Activated B cell treated with CpG ODN at 0.5 μM for 24 hours (primary cell): ENCODE measurements at regions not wholly inside any gene's neighbourhood (a gene's known extent, or its start where the extent isn't known, plus 50 kb on each side); places are given as distances from the start of the nearest gene placed in this dataset.

Source experiments
- ATAC-seq: fragments of 200-7000 bp; cut with Tn5 transposase; one replicate; pipeline ENCODE4 v1.10.0; 2021; ENCODE audit warnings: low read depth, mild to moderate bottlenecking, moderate library complexity
- CTCF ChIA-PET: fragments of 350-600 bp; sonication (Branson Sonifier 250); formaldehyde crosslinking; loops from one replicate; lab custom pipeline; 2021; ENCODE audit warnings: antibody characterized with exemption; lab: Charles Lee
- POLR2A ChIA-PET: fragments of 350-600 bp; sonication (Branson Sonifier 250); formaldehyde crosslinking; loops from one replicate; lab custom pipeline; 2021; ENCODE audit warnings: antibody characterized with exemption; lab: Charles Lee
- DNase-seq: peaks from one replicate; pipeline ENCODE4 v3.0.0; 2022
- H3K27ac Mint-ChIP-seq: one replicate; pipeline ENCODE4 v1.8.0; 2020; ENCODE audit warnings: mixed read lengths
- H3K27me3 Mint-ChIP-seq: one replicate; pipeline ENCODE4 v1.8.0; 2021; ENCODE audit warnings: mixed read lengths
- H3K36me3 Mint-ChIP-seq: one replicate; pipeline ENCODE4 v1.8.0; 2021; ENCODE audit warnings: low read depth, mixed read lengths
- H3K4me1 Mint-ChIP-seq: one replicate; pipeline ENCODE4 v1.8.0; 2021; ENCODE audit warnings: mixed read lengths
- H3K4me3 Mint-ChIP-seq: one replicate; pipeline ENCODE4 v1.8.0; 2020; ENCODE audit warnings: mild to moderate bottlenecking, mixed read lengths
- H3K9me3 Mint-ChIP-seq: one replicate; pipeline ENCODE4 v1.8.0; 2020; ENCODE audit warnings: mixed read lengths
- CTCF ChIP-seq: fragments of 200-600 bp; IDR thresholded peaks from one replicate; pipeline ENCODE4 v1.8.0; 2022; ENCODE audit warnings: antibody characterized with exemption, mild to moderate bottlenecking
- intact Hi-C: fragments of 100-400 bp; cut with micrococcal nuclease; formaldehyde crosslinking; loops from one replicate; pipeline ENCODE4 v1.15.1; 2024

DNA sequence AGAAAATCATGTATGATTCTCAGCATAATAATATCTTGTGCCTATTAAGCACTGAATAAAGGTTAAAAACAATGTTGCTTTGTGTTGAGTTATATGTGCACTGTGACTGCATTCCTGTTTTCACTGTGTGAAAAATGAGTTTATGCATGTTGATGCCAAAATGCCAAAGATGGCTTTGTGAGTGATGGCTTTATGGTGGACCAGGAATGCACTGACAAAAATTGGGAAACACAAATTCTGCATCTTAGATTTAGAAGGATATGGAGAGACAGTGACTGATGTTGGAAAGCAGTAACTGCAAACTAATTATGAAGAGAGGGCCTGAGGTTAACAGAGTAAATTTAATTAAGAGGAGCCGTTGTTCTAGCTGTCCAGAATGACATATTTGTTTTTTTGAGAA is 440.4 kb downstream of the KIF20B start:
- H3K27ac Mint-ChIP-seq, result no peak overlapping the region
- no peak overlapping the region for H3K4me3 Mint-ChIP-seq
- no peak for TF ChIP-seq CTCF
- ChIA-PET CTCF (no interaction called here), POLR2A (no interaction called here)
- no peaks in the 10 kb centered on the region for H3K4me1 Mint-ChIP-seq
- no peak for DNase-seq
- intact Hi-C loops, result no loop called here
- H3K9me3 Mint-ChIP-seq, result peaks cover 15% of the 10 kb centered on the region
- no peak for ATAC-seq
- peaks cover 8% of the 10 kb centered on the region for H3K36me3 Mint-ChIP-seq
- H3K27me3 Mint-ChIP-seq, result peaks cover 2% of the 10 kb centered on the region

DNA sequence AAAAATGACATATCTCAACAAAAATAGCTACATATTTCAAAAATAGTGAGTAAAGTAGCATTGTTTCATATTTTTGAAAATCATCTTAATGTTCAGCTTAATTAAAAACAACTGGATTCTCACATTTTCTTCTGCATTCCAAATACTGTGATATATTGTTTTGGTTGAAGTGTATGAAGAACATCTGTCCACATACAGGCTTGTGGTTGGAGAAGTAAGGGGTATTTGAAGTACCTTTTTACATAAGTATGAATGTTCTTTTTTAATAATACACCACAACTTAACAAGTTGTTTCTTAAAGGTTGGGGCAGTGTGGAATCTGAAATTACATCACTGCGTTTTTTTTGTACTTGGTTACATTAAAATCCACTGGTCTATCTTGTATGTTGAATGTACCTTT is 442.5 kb downstream of the KIF20B start:
- H3K9me3 Mint-ChIP-seq, result peaks cover 7% of the 10 kb centered on the region
- ChIA-PET CTCF (no interaction called here), POLR2A (no interaction called here)
- TF ChIP-seq CTCF, result no peak
- H3K36me3 Mint-ChIP-seq, result peaks cover 2% of the 10 kb centered on the region
- H3K4me3 Mint-ChIP-seq, result no peak overlapping the region
- H3K27ac Mint-ChIP-seq, result no peak overlapping the region
- intact Hi-C loops, result no loop called here
- H3K4me1 Mint-ChIP-seq, result no peaks in the 10 kb centered on the region
- peaks cover 2% of the 10 kb centered on the region for H3K27me3 Mint-ChIP-seq
- ATAC-seq (no peak), DNase-seq (no peak)

DNA sequence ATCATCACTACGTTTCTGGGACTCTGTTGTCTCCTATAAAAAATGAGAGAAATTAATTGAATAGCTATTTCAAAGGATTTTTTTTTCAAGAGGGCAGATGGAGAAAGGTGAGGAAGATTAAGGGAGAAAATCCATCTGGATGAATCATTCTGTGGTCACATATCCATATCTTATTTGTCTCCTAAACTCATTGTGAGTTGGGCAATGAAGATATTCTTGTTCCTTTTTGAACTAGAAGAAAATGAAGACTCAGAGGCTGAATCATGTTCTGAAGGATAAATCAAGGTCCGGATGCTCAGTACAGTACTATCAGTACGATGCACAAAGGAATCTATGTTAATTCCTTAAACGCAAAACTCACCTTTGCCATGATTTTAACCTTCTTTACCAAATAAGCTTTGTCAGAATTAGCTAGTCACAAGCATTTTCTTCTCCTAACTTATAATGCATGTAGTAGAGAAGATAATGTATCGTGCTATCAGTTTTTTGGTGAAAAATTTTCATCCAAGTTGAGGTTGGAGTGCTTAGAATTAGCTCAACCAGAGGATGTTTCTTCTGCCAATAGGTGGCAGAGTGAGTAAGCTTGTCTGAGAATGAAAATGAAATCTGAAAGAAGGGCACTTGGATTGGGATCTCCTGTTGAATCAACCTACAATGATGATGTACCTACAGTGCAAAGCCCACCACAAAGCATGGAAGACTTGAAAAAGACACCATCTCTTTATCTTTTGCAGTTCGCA is 446.9 kb downstream of the KIF20B start:
- Mint-ChIP-seq H3K27ac (no peak overlapping the region), H3K27me3 (no peaks in the 10 kb centered on the region), H3K4me1 (no peaks in the 10 kb centered on the region), H3K36me3 (no peaks in the 10 kb centered on the region), H3K4me3 (no peak overlapping the region), H3K9me3 (no peaks in the 10 kb centered on the region)
- ChIA-PET POLR2A (no interaction called here), CTCF (interaction anchor here (0.7 to 1.0 kb wide), 2 partner anchors 189 to 504 kb away, joined by 3 read pairs; no protein-coding TSS in a partner anchor)
- ATAC-seq (no peak), DNase-seq (no peak)
- no peak for TF ChIP-seq CTCF
- intact Hi-C loops, result loop anchor here (5.0 kb wide), 1 partner anchor 444 kb away; no protein-coding TSS in a partner anchor

DNA sequence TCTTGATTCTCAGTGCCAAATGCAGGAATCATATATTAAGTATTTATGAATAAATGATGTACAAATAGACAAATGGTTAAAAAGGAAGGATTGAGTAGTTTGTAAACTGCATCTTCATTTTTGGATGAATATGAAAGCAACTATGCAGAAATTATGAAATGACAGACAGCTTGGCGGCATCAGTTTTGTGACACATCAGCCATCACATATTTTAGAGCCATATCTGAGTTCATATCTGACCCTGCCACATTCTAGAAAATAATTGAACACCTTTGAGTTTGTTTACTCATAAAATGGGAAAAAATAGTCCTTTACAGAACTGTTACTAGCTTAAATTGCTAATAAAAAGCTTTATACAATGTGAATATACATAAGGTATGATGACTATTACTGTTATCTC is 448.2 kb downstream of the KIF20B start:
- no peaks in the 10 kb centered on the region for H3K9me3 Mint-ChIP-seq
- H3K27ac Mint-ChIP-seq, result no peak overlapping the region
- no peak overlapping the region for H3K4me3 Mint-ChIP-seq
- DNase-seq (no peak), ATAC-seq (no peak)
- no peak for TF ChIP-seq CTCF
- H3K36me3 Mint-ChIP-seq, result no peaks in the 10 kb centered on the region
- CTCF ChIA-PET, result no interaction called here
- no peaks in the 10 kb centered on the region for H3K4me1 Mint-ChIP-seq
- intact Hi-C loops, result loop anchor here (5.0 kb wide), 1 partner anchor 443 kb away; no protein-coding TSS in a partner anchor
- POLR2A ChIA-PET, result no interaction called here
- H3K27me3 Mint-ChIP-seq, result no peaks in the 10 kb centered on the region

DNA sequence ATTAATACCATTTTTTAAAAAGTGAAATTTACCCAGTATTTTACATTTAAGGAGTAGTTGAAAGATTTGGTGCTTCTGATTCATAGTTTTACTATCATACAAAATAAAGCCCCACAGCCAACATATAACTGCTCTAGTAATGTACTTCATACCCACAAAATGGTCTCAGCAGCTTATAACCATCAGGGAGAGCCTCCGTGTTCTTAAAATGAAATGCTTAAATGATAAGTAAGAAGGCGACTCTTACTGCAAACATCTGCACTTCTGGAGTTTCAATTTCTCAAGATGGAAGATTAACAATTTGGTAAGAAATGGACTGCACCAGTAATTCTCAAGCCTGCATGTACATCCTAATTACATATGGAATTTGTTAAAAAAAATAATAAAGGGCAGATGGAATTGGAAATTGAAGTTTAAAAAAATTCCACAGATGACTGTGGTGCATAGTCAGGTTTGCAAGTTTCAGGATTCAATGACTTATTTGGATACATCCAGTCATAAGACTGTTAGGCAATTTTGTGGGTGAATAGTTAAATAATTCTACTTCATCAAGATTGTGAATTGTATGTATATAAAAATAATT is 461.0 kb downstream of the KIF20B start:
- ChIA-PET CTCF (no interaction called here), POLR2A (no interaction called here)
- Mint-ChIP-seq H3K9me3 (peaks cover 4% of the 10 kb centered on the region), H3K4me3 (no peak overlapping the region), H3K27me3 (no peaks in the 10 kb centered on the region), H3K36me3 (no peaks in the 10 kb centered on the region), H3K27ac (no peak overlapping the region), H3K4me1 (no peaks in the 10 kb centered on the region)
- intact Hi-C loops, result no loop called here
- no peak for ATAC-seq
- TF ChIP-seq CTCF, result no peak
- no peak for DNase-seq
